WTC11 (cell line): ENCODE measurements at regions not wholly inside any gene's neighbourhood (a gene's known extent, or its start where the extent isn't known, plus 50 kb on each side); places are given as distances from the start of the nearest gene placed in this dataset.

Source experiments
- ATAC-seq: fragments of 200-7000 bp; cut with Tn5 transposase; 2 replicates; pipeline ENCODE4 v1.10.0; 2021; ENCODE audit warnings: mild to moderate bottlenecking, moderate library complexity
- CTCF ChIA-PET: fragments of 300-600 bp; sonication (Branson Sonifier 250); formaldehyde crosslinking; loops from one replicate; lab custom pipeline; 2021; ENCODE audit warnings: antibody characterized with exemption; lab: Charles Lee
- POLR2A ChIA-PET: fragments of 350-600 bp; sonication (Branson Sonifier 250); formaldehyde crosslinking; loops from one replicate; lab custom pipeline; 2021; ENCODE audit warnings: antibody characterized with exemption; lab: Charles Lee
- DNase-seq: peaks from one replicate; pipeline ENCODE4 v3.0.0; 2021; ENCODE audit warnings: low spot score
- H3K27ac Mint-ChIP-seq: 2 replicates; pipeline ENCODE4 v1.8.0; 2021; ENCODE audit warnings: mixed read lengths
- H3K27me3 Mint-ChIP-seq: 2 replicates; pipeline ENCODE4 v1.8.0; 2021; ENCODE audit warnings: low read depth, mild to moderate bottlenecking, moderate library complexity, mixed read lengths
- H3K36me3 Mint-ChIP-seq: 2 replicates; pipeline ENCODE4 v1.8.0; 2021; ENCODE audit warnings: mixed read lengths
- H3K4me1 Mint-ChIP-seq: 2 replicates; pipeline ENCODE4 v1.8.0; 2022; ENCODE audit warnings: mixed read lengths
- H3K4me3 Mint-ChIP-seq: 2 replicates; pipeline ENCODE4 v1.8.0; 2021; ENCODE audit warnings: mild to moderate bottlenecking, moderate library complexity, mixed read lengths
- H3K9me3 Mint-ChIP-seq: 2 replicates; pipeline ENCODE4 v1.8.0; 2021; ENCODE audit warnings: mixed read lengths
- ESRRA ChIP-seq: sonication (generic); formaldehyde crosslinking; IDR thresholded peaks from 2 replicates; pipeline ENCODE4 v1.8.1; 2022; ENCODE audit warnings: mild to moderate bottlenecking, missing genetic modification reagents, borderline replicate concordance
- FOXK1 ChIP-seq: sonication (generic); formaldehyde crosslinking; IDR thresholded peaks from 2 replicates; pipeline ENCODE4 v1.8.0; 2022; ENCODE audit warnings: mild to moderate bottlenecking, moderate library complexity, missing genetic modification reagents
- GTF2I ChIP-seq: fragments of 250-450 bp; sonication (Bioruptor Pico); conservative IDR thresholded peaks from 2 replicates; pipeline ENCODE4 v1.4.0; 2021; ENCODE audit warnings: mild to moderate bottlenecking
- JUN ChIP-seq: sonication (generic); formaldehyde crosslinking; IDR thresholded peaks from 2 replicates; pipeline ENCODE4 v1.8.0; 2023; ENCODE audit warnings: mild to moderate bottlenecking, missing genetic modification reagents
- OVOL2 ChIP-seq: fragments of 250-450 bp; sonication (Bioruptor Pico); IDR thresholded peaks from 2 replicates; pipeline ENCODE4 v1.9.0; 2021; ENCODE audit warnings: mild to moderate bottlenecking, borderline replicate concordance
- SMAD4 ChIP-seq: sonication (generic); formaldehyde crosslinking; IDR thresholded peaks from 2 replicates; pipeline ENCODE4 v1.8.0; 2022; ENCODE audit warnings: mild to moderate bottlenecking, missing genetic modification reagents
- SOX15 ChIP-seq: fragments of 250-450 bp; sonication (Bioruptor Pico); IDR thresholded peaks from 2 replicates; pipeline ENCODE4 v1.9.0; 2021; ENCODE audit warnings: mild to moderate bottlenecking
- TEAD4 ChIP-seq: sonication (generic); formaldehyde crosslinking; IDR thresholded peaks from 2 replicates; pipeline ENCODE4 v1.8.0; 2022; ENCODE audit warnings: mild to moderate bottlenecking, missing genetic modification reagents
- ZNF671 ChIP-seq: fragments of 250-450 bp; sonication (Bioruptor Pico); IDR thresholded peaks from 2 replicates; pipeline ENCODE4 v1.8.0; 2021; ENCODE audit warnings: mild to moderate bottlenecking
- TF ChIP-seq, protein P1 (sequence below): sonication (generic); formaldehyde crosslinking; IDR thresholded peaks from 2 replicates; pipeline ENCODE4 v1.8.0; 2022; ENCODE audit warnings: missing genetic modification reagents
- TF ChIP-seq, protein P2 (sequence below): sonication (generic); formaldehyde crosslinking; IDR thresholded peaks from 2 replicates; pipeline ENCODE4 v1.8.0; 2023; ENCODE audit warnings: missing genetic modification reagents
- TF ChIP-seq, protein P3 (sequence below): sonication (generic); formaldehyde crosslinking; IDR thresholded peaks from 2 replicates; pipeline ENCODE4 v1.8.1; 2023; ENCODE audit warnings: mild to moderate bottlenecking, missing genetic modification reagents
- TF ChIP-seq, protein P4 (sequence below): sonication (generic); formaldehyde crosslinking; IDR thresholded peaks from 2 replicates; pipeline ENCODE4 v1.8.1; 2022; ENCODE audit warnings: missing genetic modification reagents, borderline replicate concordance
- TF ChIP-seq, protein P5 (sequence below): sonication (generic); formaldehyde crosslinking; IDR thresholded peaks from 2 replicates; pipeline ENCODE4 v1.8.0; 2022; ENCODE audit warnings: mild to moderate bottlenecking, missing genetic modification reagents
- TF ChIP-seq, protein P6 (sequence below): fragments of 250-450 bp; sonication (Bioruptor Pico); IDR thresholded peaks from 2 replicates; pipeline ENCODE4 v1.9.0; 2021; ENCODE audit warnings: mild to moderate bottlenecking
- TF ChIP-seq, protein P7 (sequence below): fragments of 200-600 bp; IDR thresholded peaks from 2 replicates; pipeline ENCODE4 v1.8.0; 2022; ENCODE audit warnings: antibody characterized with exemption

DNA sequence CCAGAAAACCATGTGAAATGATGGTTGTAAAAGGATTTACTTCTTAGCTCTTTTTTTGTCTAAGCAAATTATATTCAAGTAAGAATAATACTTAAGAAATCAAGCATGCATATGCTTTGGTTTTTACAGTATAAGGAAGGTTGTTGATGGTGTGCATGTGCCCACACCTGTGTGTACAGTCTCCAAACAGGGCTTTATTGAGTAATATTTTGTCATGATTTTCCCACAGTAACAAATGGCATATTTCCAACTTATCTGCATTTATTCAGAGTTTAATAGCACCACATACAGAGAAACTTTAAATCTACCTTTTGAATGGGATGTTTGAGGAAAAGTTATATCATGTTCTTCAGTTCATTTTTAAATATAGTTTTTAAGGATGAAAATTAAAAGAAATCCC lies 76.5 kb upstream of the DSG1 start:
- CTCF ChIA-PET, result interaction anchor here (0.6 to 1.9 kb wide), 18 partner anchors 9 to 302 kb away, joined by 3 to 12 read pairs (median 3); no protein-coding TSS in a partner anchor
- POLR2A ChIA-PET, result no interaction called here
- Mint-ChIP-seq H3K4me1 (peaks cover 49% of the 10 kb centered on the region), H3K27ac (no peak overlapping the region), H3K9me3 (no peaks in the 10 kb centered on the region), H3K4me3 (no peak overlapping the region), H3K27me3 (no peaks in the 10 kb centered on the region), H3K36me3 (no peaks in the 10 kb centered on the region)
- TF ChIP-seq, protein P1, sequence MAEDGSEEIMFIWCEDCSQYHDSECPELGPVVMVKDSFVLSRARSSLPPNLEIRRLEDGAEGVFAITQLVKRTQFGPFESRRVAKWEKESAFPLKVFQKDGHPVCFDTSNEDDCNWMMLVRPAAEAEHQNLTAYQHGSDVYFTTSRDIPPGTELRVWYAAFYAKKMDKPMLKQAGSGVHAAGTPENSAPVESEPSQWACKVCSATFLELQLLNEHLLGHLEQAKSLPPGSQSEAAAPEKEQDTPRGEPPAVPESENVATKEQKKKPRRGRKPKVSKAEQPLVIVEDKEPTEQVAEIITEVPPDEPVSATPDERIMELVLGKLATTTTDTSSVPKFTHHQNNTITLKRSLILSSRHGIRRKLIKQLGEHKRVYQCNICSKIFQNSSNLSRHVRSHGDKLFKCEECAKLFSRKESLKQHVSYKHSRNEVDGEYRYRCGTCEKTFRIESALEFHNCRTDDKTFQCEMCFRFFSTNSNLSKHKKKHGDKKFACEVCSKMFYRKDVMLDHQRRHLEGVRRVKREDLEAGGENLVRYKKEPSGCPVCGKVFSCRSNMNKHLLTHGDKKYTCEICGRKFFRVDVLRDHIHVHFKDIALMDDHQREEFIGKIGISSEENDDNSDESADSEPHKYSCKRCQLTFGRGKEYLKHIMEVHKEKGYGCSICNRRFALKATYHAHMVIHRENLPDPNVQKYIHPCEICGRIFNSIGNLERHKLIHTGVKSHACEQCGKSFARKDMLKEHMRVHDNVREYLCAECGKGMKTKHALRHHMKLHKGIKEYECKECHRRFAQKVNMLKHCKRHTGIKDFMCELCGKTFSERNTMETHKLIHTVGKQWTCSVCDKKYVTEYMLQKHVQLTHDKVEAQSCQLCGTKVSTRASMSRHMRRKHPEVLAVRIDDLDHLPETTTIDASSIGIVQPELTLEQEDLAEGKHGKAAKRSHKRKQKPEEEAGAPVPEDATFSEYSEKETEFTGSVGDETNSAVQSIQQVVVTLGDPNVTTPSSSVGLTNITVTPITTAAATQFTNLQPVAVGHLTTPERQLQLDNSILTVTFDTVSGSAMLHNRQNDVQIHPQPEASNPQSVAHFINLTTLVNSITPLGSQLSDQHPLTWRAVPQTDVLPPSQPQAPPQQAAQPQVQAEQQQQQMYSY (CRISPR knock-in tag), result no peak
- TF ChIP-seq, protein P2, sequence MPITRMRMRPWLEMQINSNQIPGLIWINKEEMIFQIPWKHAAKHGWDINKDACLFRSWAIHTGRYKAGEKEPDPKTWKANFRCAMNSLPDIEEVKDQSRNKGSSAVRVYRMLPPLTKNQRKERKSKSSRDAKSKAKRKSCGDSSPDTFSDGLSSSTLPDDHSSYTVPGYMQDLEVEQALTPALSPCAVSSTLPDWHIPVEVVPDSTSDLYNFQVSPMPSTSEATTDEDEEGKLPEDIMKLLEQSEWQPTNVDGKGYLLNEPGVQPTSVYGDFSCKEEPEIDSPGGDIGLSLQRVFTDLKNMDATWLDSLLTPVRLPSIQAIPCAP (CRISPR knock-in tag), result no peak
- no peak for TF ChIP-seq ZNF671
- TF ChIP-seq, protein P3, sequence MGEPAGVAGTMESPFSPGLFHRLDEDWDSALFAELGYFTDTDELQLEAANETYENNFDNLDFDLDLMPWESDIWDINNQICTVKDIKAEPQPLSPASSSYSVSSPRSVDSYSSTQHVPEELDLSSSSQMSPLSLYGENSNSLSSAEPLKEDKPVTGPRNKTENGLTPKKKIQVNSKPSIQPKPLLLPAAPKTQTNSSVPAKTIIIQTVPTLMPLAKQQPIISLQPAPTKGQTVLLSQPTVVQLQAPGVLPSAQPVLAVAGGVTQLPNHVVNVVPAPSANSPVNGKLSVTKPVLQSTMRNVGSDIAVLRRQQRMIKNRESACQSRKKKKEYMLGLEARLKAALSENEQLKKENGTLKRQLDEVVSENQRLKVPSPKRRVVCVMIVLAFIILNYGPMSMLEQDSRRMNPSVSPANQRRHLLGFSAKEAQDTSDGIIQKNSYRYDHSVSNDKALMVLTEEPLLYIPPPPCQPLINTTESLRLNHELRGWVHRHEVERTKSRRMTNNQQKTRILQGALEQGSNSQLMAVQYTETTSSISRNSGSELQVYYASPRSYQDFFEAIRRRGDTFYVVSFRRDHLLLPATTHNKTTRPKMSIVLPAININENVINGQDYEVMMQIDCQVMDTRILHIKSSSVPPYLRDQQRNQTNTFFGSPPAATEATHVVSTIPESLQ (CRISPR knock-in tag), result no peak
- no peak for TF ChIP-seq OVOL2
- TF ChIP-seq, protein P4, sequence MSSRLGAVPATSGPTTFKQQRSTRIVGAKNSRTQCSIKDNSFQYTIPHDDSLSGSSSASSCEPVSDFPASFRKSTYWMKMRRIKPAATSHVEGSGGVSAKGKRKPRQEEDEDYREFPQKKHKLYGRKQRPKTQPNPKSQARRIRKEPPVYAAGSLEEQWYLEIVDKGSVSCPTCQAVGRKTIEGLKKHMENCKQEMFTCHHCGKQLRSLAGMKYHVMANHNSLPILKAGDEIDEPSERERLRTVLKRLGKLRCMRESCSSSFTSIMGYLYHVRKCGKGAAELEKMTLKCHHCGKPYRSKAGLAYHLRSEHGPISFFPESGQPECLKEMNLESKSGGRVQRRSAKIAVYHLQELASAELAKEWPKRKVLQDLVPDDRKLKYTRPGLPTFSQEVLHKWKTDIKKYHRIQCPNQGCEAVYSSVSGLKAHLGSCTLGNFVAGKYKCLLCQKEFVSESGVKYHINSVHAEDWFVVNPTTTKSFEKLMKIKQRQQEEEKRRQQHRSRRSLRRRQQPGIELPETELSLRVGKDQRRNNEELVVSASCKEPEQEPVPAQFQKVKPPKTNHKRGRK (CRISPR knock-in tag), result no peak
- TF ChIP-seq TEAD4 (CRISPR knock-in tag), result no peak
- no peak for TF ChIP-seq SOX15 (CRISPR knock-in tag)
- TF ChIP-seq, protein P5, sequence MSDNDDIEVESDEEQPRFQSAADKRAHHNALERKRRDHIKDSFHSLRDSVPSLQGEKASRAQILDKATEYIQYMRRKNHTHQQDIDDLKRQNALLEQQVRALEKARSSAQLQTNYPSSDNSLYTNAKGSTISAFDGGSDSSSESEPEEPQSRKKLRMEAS (CRISPR knock-in tag), result no peak
- no peak for TF ChIP-seq SMAD4 (CRISPR knock-in tag)
- TF ChIP-seq FOXK1, result no peak
- TF ChIP-seq, protein P6, sequence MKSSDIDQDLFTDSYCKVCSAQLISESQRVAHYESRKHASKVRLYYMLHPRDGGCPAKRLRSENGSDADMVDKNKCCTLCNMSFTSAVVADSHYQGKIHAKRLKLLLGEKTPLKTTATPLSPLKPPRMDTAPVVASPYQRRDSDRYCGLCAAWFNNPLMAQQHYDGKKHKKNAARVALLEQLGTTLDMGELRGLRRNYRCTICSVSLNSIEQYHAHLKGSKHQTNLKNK, result no peak
- no peak for TF ChIP-seq JUN
- no peak for TF ChIP-seq ESRRA
- TF ChIP-seq, protein P7, sequence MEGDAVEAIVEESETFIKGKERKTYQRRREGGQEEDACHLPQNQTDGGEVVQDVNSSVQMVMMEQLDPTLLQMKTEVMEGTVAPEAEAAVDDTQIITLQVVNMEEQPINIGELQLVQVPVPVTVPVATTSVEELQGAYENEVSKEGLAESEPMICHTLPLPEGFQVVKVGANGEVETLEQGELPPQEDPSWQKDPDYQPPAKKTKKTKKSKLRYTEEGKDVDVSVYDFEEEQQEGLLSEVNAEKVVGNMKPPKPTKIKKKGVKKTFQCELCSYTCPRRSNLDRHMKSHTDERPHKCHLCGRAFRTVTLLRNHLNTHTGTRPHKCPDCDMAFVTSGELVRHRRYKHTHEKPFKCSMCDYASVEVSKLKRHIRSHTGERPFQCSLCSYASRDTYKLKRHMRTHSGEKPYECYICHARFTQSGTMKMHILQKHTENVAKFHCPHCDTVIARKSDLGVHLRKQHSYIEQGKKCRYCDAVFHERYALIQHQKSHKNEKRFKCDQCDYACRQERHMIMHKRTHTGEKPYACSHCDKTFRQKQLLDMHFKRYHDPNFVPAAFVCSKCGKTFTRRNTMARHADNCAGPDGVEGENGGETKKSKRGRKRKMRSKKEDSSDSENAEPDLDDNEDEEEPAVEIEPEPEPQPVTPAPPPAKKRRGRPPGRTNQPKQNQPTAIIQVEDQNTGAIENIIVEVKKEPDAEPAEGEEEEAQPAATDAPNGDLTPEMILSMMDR, result no peak
- DNase-seq (no peak), ATAC-seq (no peak)

DNA sequence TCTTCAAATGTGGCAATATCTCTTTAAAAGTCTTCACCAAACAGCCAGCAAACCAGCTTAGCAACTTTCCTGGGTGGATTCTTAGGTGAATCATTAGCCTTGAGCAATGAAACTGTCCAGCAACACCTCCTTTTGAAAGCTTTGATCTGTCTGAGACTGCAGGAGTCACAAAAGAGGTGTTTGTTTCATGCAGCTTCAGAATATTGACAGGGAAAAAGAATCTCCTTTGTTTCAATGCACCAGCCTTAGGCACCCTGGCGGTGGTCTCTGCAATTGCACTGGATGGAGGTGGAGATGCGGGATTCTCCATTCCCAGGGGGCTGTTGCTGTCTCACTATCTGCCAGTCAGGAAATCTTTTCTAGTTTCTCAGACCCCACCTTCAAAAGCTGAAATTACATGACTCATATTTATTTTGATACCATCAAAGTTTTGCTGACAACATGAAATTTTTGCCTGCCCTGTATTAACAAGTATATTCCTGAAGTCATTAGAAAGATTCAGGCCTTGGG lies 76.0 kb upstream of the DSG1 start:
- ATAC-seq (peak; percentile 85), DNase-seq (peak; percentile 77)
- Mint-ChIP-seq H3K9me3 (no peaks in the 10 kb centered on the region), H3K27me3 (no peaks in the 10 kb centered on the region), H3K4me3 (no peak overlapping the region), H3K27ac (no peak overlapping the region), H3K36me3 (no peaks in the 10 kb centered on the region), H3K4me1 (peaks cover 54% of the 10 kb centered on the region)
- ChIA-PET POLR2A (no interaction called here), CTCF (interaction anchor here (0.6 to 1.9 kb wide), 17 partner anchors 9 to 301 kb away, joined by 3 to 12 read pairs (median 3); no protein-coding TSS in a partner anchor)
- TF ChIP-seq, protein P7, result peak; percentile 82
- no peak for TF ChIP-seq GTF2I (CRISPR knock-in tag)
